SK-N-SH (cell line): ENCODE measurements at regions not wholly inside any gene's neighbourhood (a gene's known extent, or its start where the extent isn't known, plus 50 kb on each side); places are given as distances from the start of the nearest gene placed in this dataset.

ENCODE experiments used
- CTCF ChIA-PET: fragments of 300-600, 350-600 bp; formaldehyde crosslinking; extraction: SDS; loops from one replicate; lab custom pipeline; 2021; lab: Yijun Ruan, JAX
- POLR2A ChIA-PET: fragments of 350-600 bp; sonication (Branson Sonifier 250); formaldehyde crosslinking; extraction: SDS; loops from one replicate; lab custom pipeline; 2020; ENCODE audit warnings: antibody characterized with exemption, inconsistent platforms; lab: Yijun Ruan, JAX
- DNase-seq: peaks from one replicate; pipeline ENCODE4 v3.0.0; 2012
- H2AFZ ChIP-seq: fragments of 200-600 bp; sonication (generic); 2 replicates; pipeline ENCODE4 v1.8.1; 2016; ENCODE audit warnings: antibody characterized with exemption, mild to moderate bottlenecking, low read depth
- H3F3A ChIP-seq: fragments of 200-600 bp; sonication (generic); replicated peaks from 2 replicates; pipeline ENCODE3; 2016; ENCODE audit warnings: antibody characterized with exemption, mild to moderate bottlenecking; ENCODE audit not compliant: insufficient read depth
- H3K27ac ChIP-seq, 2 experiments: fragments of 200-500 bp in 1 of 2; fragments of 200-600 bp in 1 of 2; sonication (Bioruptor generic) in 1 of 2; sonication (generic), shearing (Covaris generic) in 1 of 2; 2 replicates each; pipeline versions ENCODE4 v1.5.1 to v1.6.1; 2014 to 2016; ENCODE audit warnings: low read depth in 2 of 2, inconsistent platforms in 1 of 2, low read length in 1 of 2, mild to moderate bottlenecking in 1 of 2, mixed read lengths in 1 of 2
- H3K27me3 ChIP-seq: fragments of 200-600 bp; sonication (generic), shearing (Covaris generic); 2 replicates; pipeline ENCODE4 v1.6.1; 2016; ENCODE audit warnings: mixed run types; ENCODE audit not compliant: insufficient read depth
- H3K36me3 ChIP-seq, 2 experiments: fragments of 200-500 bp in 1 of 2; fragments of 200-600 bp in 1 of 2; sonication (Bioruptor generic) in 1 of 2; sonication (generic) in 1 of 2; replicated peaks in 1 of 2; 2 replicates each; pipeline versions ENCODE3 to v1.5.1; 2014 to 2016; ENCODE audit warnings: low read length in 1 of 2, mild to moderate bottlenecking in 1 of 2; ENCODE audit not compliant: insufficient read depth in 2 of 2, control insufficient read depth in 1 of 2
- H3K4me1 ChIP-seq, 2 experiments: fragments of 200-500 bp in 1 of 2; fragments of 200-600 bp in 1 of 2; sonication (Bioruptor generic) in 1 of 2; sonication (generic), shearing (Covaris generic) in 1 of 2; 2 replicates each; pipeline versions ENCODE4 v1.5.1 to v1.6.1; 2014 to 2016; ENCODE audit warnings: low read depth in 1 of 2, low read length in 1 of 2, mixed run types in 1 of 2; ENCODE audit not compliant: insufficient read depth in 2 of 2, control insufficient read depth in 1 of 2
- H3K4me2 ChIP-seq: fragments of 200-600 bp; sonication (generic), shearing (Covaris generic); 2 replicates; pipeline ENCODE4 v1.6.1; 2017; ENCODE audit warnings: mixed run types
- H3K4me3 ChIP-seq, 2 experiments: fragments of 200-500 bp in 1 of 2; fragments of 200-600 bp in 1 of 2; sonication (Bioruptor generic) in 1 of 2; sonication (generic), shearing (Covaris generic) in 1 of 2; 2 replicates each; pipeline versions ENCODE4 v1.5.1 to v1.8.1; 2014 to 2016; ENCODE audit warnings: low read depth in 2 of 2, inconsistent platforms in 1 of 2, low read length in 1 of 2, mild to moderate bottlenecking in 1 of 2, mixed read lengths in 1 of 2, moderate library complexity in 1 of 2
- H3K79me2 ChIP-seq: fragments of 200-600 bp; sonication (generic); 2 replicates; pipeline ENCODE4 v1.8.1; 2017; ENCODE audit warnings: mild to moderate bottlenecking; ENCODE audit not compliant: insufficient read depth
- H3K9ac ChIP-seq: fragments of 200-600 bp; sonication (generic); 2 replicates; pipeline ENCODE4 v1.6.1; 2017; ENCODE audit warnings: mixed run types
- H3K9me2 ChIP-seq: fragments of 200-600 bp; sonication (generic); 2 replicates; pipeline ENCODE4 v1.6.1; 2017; ENCODE audit warnings: mixed run types
- H3K9me3 ChIP-seq: fragments of 200-600 bp; sonication (generic); 2 replicates; pipeline ENCODE4 v1.6.1; 2017; ENCODE audit warnings: mixed run types, mild to moderate bottlenecking, moderate library complexity
- H4K20me1 ChIP-seq: fragments of 200-600 bp; sonication (generic); 2 replicates; pipeline ENCODE4 v1.6.1; 2017; ENCODE audit warnings: mild to moderate bottlenecking, mixed run types; ENCODE audit not compliant: insufficient read depth
- CTCF ChIP-seq: fragments of 200-600 bp; sonication (generic); IDR thresholded peaks from 2 replicates; pipeline ENCODE4 v1.6.1; 2017; ENCODE audit warnings: antibody characterized with exemption, mild to moderate bottlenecking, moderate library complexity
- FOSL2 ChIP-seq: IDR thresholded peaks from 2 replicates; pipeline ENCODE4 v1.4.0; 2012; ENCODE audit warnings: low read depth, mild to moderate bottlenecking, moderate library complexity, borderline replicate concordance
- MAX ChIP-seq: IDR thresholded peaks from 2 replicates; pipeline ENCODE4 v1.4.0; 2012; ENCODE audit warnings: low read depth
- NRF1 ChIP-seq: IDR thresholded peaks from 2 replicates; pipeline ENCODE4 v1.6.1; 2012; ENCODE audit warnings: low read depth, mild to moderate bottlenecking, low read length
- RCOR1 ChIP-seq: fragments of 150-350 bp; IDR thresholded peaks from 2 replicates; pipeline ENCODE4 v1.6.1; 2017; ENCODE audit warnings: antibody characterized with exemption, low read length
- RXRA ChIP-seq: IDR thresholded peaks from 2 replicates; pipeline ENCODE4 v1.4.0; 2012; ENCODE audit warnings: low read depth, mild to moderate bottlenecking, borderline replicate concordance
- USF1 ChIP-seq: IDR thresholded peaks from 2 replicates; pipeline ENCODE4 v1.4.0; 2012; ENCODE audit warnings: low read depth, borderline replicate concordance
- WGBS: methylation state at CpG from one replicate; pipeline ENCODE4 v1.1.6; 2017; ENCODE audit warnings: low lambda C conversion rate; 5-methylcytosine and 5-hydroxymethylcytosine counted together
- TF ChIP-seq, protein P1 (sequence below): IDR thresholded peaks from 2 replicates; pipeline ENCODE4; 2012
- TF ChIP-seq, protein P2 (sequence below): fragments of 150-350 bp; IDR thresholded peaks from 2 replicates; pipeline ENCODE4 v1.6.1; 2017; ENCODE audit warnings: antibody characterized with exemption, low read length, low read depth, borderline replicate concordance
- TF ChIP-seq, protein P3 (sequence below): IDR thresholded peaks from 2 replicates; pipeline ENCODE4 v1.4.0; 2012; ENCODE audit warnings: low read depth, borderline replicate concordance

- H4K20me1 ChIP-seq, result no peaks in the 10 kb centered on the region
- TF ChIP-seq, protein P1, sequence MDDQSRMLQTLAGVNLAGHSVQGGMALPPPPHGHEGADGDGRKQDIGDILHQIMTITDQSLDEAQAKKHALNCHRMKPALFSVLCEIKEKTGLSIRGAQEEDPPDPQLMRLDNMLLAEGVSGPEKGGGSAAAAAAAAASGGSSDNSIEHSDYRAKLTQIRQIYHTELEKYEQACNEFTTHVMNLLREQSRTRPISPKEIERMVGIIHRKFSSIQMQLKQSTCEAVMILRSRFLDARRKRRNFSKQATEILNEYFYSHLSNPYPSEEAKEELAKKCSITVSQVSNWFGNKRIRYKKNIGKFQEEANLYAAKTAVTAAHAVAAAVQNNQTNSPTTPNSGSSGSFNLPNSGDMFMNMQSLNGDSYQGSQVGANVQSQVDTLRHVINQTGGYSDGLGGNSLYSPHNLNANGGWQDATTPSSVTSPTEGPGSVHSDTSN, result no peak
- TF ChIP-seq USF1 (no peak), CTCF (no peak), NRF1 (no peak), MAX (no peak), FOSL2 (no peak), RCOR1 (no peak), RXRA (no peak)
- TF ChIP-seq, protein P2, sequence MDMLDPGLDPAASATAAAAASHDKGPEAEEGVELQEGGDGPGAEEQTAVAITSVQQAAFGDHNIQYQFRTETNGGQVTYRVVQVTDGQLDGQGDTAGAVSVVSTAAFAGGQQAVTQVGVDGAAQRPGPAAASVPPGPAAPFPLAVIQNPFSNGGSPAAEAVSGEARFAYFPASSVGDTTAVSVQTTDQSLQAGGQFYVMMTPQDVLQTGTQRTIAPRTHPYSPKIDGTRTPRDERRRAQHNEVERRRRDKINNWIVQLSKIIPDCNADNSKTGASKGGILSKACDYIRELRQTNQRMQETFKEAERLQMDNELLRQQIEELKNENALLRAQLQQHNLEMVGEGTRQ, result no peak
- TF ChIP-seq, protein P3, sequence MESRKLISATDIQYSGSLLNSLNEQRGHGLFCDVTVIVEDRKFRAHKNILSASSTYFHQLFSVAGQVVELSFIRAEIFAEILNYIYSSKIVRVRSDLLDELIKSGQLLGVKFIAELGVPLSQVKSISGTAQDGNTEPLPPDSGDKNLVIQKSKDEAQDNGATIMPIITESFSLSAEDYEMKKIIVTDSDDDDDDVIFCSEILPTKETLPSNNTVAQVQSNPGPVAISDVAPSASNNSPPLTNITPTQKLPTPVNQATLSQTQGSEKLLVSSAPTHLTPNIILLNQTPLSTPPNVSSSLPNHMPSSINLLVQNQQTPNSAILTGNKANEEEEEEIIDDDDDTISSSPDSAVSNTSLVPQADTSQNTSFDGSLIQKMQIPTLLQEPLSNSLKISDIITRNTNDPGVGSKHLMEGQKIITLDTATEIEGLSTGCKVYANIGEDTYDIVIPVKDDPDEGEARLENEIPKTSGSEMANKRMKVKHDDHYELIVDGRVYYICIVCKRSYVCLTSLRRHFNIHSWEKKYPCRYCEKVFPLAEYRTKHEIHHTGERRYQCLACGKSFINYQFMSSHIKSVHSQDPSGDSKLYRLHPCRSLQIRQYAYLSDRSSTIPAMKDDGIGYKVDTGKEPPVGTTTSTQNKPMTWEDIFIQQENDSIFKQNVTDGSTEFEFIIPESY, result no peak
- TF ChIP-seq, all 33 proteins: peak for 0
- Histone ChIP-seq H3K27me3 (0 out of 2 replicates have a peak, but pooled peaks cover 11% of the 10 kb centered on the region), H3K4me1 (peaks cover 0 to 3% of the 10 kb centered on the region in 2 experiments; a peak in 1 of 4 replicates), H3F3A (no peaks in the 10 kb centered on the region), H3K9ac (no peak overlapping the region), H3K4me3 (no peak overlapping the region), H2AFZ (no peak overlapping the region), H3K36me3 (no peaks in the 10 kb centered on the region), H3K9me3 (no peaks in the 10 kb centered on the region), H3K9me2 (no peaks in the 10 kb centered on the region), H3K27ac (no peak overlapping the region), H3K4me2 (no peak overlapping the region), H3K79me2 (no peaks in the 10 kb centered on the region)
- POLR2A ChIA-PET, result interaction anchor here (0.9 kb wide), 1 partner anchor 104 kb away, joined by 3 read pairs; no protein-coding TSS in a partner anchor
- DNase-seq, result peak; percentile 12
- CTCF ChIA-PET, result interaction anchor here (1.1 to 1.3 kb wide), 2 partner anchors 128 to 221 kb away, joined by 3 read pairs; no protein-coding TSS in a partner anchor
- 70% methylated on average over 17 of the region's 23 CpGs for WGBS
These were observed 57.1 kb upstream of the RNU6ATAC start for GRCh38 chr9:134221273-134222017.
